ENCODE measurements at regions not wholly inside any gene's neighbourhood (a gene's known extent, or its start where the extent isn't known, plus 50 kb on each side); places are given as distances from the start of the nearest gene placed in this dataset.

GRCh38 chr1:187654635-187655034, 825.9 kb downstream of the PLA2G4A start:
- H3K27ac ChIP-seq = no peak overlapping the region
- no peaks in the 10 kb centered on the region for H3K36me3 ChIP-seq (ENCODE audit: insufficient read depth, low read length)
- DNase-seq (ENCODE audit: low read depth, low spot score) = no peak
- no peak overlapping the region for H3K4me3 ChIP-seq
- no peaks in the 10 kb centered on the region for H3K9me3 ChIP-seq (ENCODE audit: low read depth, low read length)
- no peak overlapping the region for H3K9ac ChIP-seq (ENCODE audit: insufficient read length)
- TF ChIP-seq FOXP2 (optimal IDR thresholded peaks at IDR 0.05; ENCODE audit: control extremely low read depth, extremely low read length, insufficient read depth) = no peak

- TF ChIP-seq FOXP2 (optimal IDR thresholded peaks at IDR 0.05; ENCODE audit: control extremely low read depth, extremely low read length, insufficient read depth) (no peak), EZH2 (IDR thresholded peaks at IDR 0.05) (no peak), POLR2AphosphoS5 (IDR thresholded peaks at IDR 0.05; ENCODE audit: borderline replicate concordance, low read depth, low read length) (no peak)
- Histone ChIP-seq H3K27ac (no peak overlapping the region), H3K36me3 (ENCODE audit: insufficient read depth, low read length) (no peaks in the 10 kb centered on the region), H3K9ac (ENCODE audit: insufficient read length) (no peak overlapping the region), H3K9me3 (ENCODE audit: low read depth, low read length) (no peaks in the 10 kb centered on the region), H3K4me3 (no peak overlapping the region)
- no peak for DNase-seq (ENCODE audit: low read depth, low spot score)
Observed at GRCh38 chr1:187655104-187655503, 826.4 kb downstream of the PLA2G4A start.

- no peaks in the 10 kb centered on the region for H3K36me3 ChIP-seq (ENCODE audit: insufficient read depth, low read length)
- no peaks in the 10 kb centered on the region for H3K9me3 ChIP-seq (ENCODE audit: low read depth, low read length)
- TF ChIP-seq POLR2AphosphoS5 (IDR thresholded peaks at IDR 0.05; ENCODE audit: borderline replicate concordance, low read depth, low read length) (no peak), FOXP2 (optimal IDR thresholded peaks at IDR 0.05; ENCODE audit: control extremely low read depth, extremely low read length, insufficient read depth) (no peak), EZH2 (IDR thresholded peaks at IDR 0.05) (no peak)
- H3K4me3 ChIP-seq = no peak overlapping the region
- no peak for DNase-seq (ENCODE audit: low read depth, low spot score)
- no peak overlapping the region for H3K27ac ChIP-seq
- no peak overlapping the region for H3K9ac ChIP-seq (ENCODE audit: insufficient read length)
Observed at GRCh38 chr1:187665483-187665882, 836.7 kb downstream of the PLA2G4A start.

GRCh38 chr1:187680823-187681222, 852.1 kb downstream of the PLA2G4A start:
- H3K4me3 ChIP-seq = no peak overlapping the region
- H3K36me3 ChIP-seq (ENCODE audit: insufficient read depth, low read length) = no peaks in the 10 kb centered on the region
- H3K27ac ChIP-seq = no peak overlapping the region
- no peak for DNase-seq (ENCODE audit: low read depth, low spot score)
- no peaks in the 10 kb centered on the region for H3K9me3 ChIP-seq (ENCODE audit: low read depth, low read length)
- TF ChIP-seq EZH2 (IDR thresholded peaks at IDR 0.05) (no peak), FOXP2 (optimal IDR thresholded peaks at IDR 0.05; ENCODE audit: control extremely low read depth, extremely low read length, insufficient read depth) (no peak), POLR2AphosphoS5 (IDR thresholded peaks at IDR 0.05; ENCODE audit: borderline replicate concordance, low read depth, low read length) (no peak)
- no peak overlapping the region for H3K9ac ChIP-seq (ENCODE audit: insufficient read length)

DNA sequence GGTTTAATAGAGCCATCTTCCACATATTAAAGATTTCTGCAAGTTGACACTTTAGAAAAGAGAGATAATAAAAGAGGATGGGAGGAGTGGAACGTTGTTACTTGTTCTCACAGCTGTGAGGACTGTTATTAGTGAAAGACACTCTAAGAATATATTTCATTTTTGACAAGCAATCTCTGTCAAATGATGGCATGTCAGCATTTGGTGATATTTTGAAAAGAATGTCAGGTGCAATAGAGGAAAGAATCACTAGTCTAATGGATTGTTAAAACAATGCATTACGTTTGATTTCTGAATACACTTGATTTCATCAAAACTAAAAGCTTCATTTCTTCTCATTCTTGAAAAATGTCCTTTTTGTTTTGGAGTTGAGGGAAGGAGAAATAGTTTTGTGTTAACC, 853.4 kb downstream of the PLA2G4A start:
- no peak for DNase-seq (ENCODE audit: low read depth, low spot score)
- no peak for TF ChIP-seq EZH2 (IDR thresholded peaks at IDR 0.05)
- no peak for TF ChIP-seq POLR2AphosphoS5 (IDR thresholded peaks at IDR 0.05; ENCODE audit: borderline replicate concordance, low read depth, low read length)
- no peak for TF ChIP-seq FOXP2 (optimal IDR thresholded peaks at IDR 0.05; ENCODE audit: control extremely low read depth, extremely low read length, insufficient read depth)
- Histone ChIP-seq H3K4me3 (no peak overlapping the region), H3K9me3 (ENCODE audit: low read depth, low read length) (no peaks in the 10 kb centered on the region), H3K36me3 (ENCODE audit: insufficient read depth, low read length) (no peaks in the 10 kb centered on the region), H3K27ac (no peak overlapping the region), H3K9ac (ENCODE audit: insufficient read length) (no peak overlapping the region)

- TF ChIP-seq POLR2AphosphoS5 (IDR thresholded peaks at IDR 0.05; ENCODE audit: borderline replicate concordance, low read depth, low read length) (no peak), EZH2 (IDR thresholded peaks at IDR 0.05) (no peak), FOXP2 (optimal IDR thresholded peaks at IDR 0.05; ENCODE audit: control extremely low read depth, extremely low read length, insufficient read depth) (no peak)
- Histone ChIP-seq H3K9me3 (ENCODE audit: low read depth, low read length) (no peaks in the 10 kb centered on the region), H3K27ac (no peak overlapping the region), H3K4me3 (no peak overlapping the region), H3K9ac (ENCODE audit: insufficient read length) (no peak overlapping the region), H3K36me3 (ENCODE audit: insufficient read depth, low read length) (no peaks in the 10 kb centered on the region)
- DNase-seq (ENCODE audit: low read depth, low spot score) = no peak
Observed at GRCh38 chr1:187685333-187685732, 856.6 kb downstream of the PLA2G4A start.

DNA sequence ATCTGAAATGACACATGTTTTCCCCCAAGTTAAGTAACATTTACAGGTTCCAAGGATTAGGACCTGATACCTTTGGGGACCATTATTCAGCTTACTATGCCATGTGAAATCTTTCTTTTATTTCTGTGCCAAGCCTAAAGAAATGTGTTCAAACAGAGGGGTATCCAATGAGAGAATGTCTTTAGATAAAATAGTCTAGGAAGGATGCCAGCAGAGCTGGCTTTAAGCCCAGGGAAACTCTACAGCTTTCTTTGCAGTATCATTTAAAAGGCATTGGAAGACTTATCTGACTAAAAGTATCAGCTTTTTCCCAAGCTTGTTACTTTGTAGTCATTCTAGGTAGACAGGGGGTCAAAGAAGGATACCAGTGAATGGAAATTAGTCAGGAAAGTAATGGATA, 860.4 kb downstream of the PLA2G4A start:
- Histone ChIP-seq H3K36me3 (ENCODE audit: insufficient read depth, low read length) (no peaks in the 10 kb centered on the region), H3K4me3 (no peak overlapping the region), H3K9me3 (ENCODE audit: low read depth, low read length) (no peaks in the 10 kb centered on the region), H3K9ac (ENCODE audit: insufficient read length) (no peak overlapping the region), H3K27ac (no peak overlapping the region)
- TF ChIP-seq EZH2 (IDR thresholded peaks at IDR 0.05) = no peak
- no peak for TF ChIP-seq FOXP2 (optimal IDR thresholded peaks at IDR 0.05; ENCODE audit: control extremely low read depth, extremely low read length, insufficient read depth)
- no peak for TF ChIP-seq POLR2AphosphoS5 (IDR thresholded peaks at IDR 0.05; ENCODE audit: borderline replicate concordance, low read depth, low read length)
- DNase-seq (ENCODE audit: low read depth, low spot score) = no peak

DNA sequence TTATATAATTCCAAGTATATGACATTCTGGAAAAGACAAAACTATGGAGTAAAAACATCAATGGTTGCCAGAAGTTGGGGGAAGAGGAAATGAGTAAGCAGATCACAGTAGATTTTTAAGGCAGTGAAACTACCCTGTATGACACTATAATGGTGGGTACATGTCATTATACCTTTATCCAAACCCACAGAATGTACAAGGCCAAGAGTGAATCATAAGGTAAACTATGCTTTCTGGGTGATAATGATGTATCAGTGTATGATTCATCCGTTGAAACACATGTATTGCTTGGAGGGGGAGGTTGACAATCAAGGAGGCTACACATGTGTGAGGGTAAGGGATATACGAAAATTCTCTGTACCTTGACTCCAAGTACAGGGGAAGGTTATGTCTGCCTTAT, 862.7 kb downstream of the PLA2G4A start:
- Histone ChIP-seq H3K27ac (no peak overlapping the region), H3K4me3 (no peak overlapping the region), H3K36me3 (ENCODE audit: insufficient read depth, low read length) (no peaks in the 10 kb centered on the region), H3K9me3 (ENCODE audit: low read depth, low read length) (no peaks in the 10 kb centered on the region), H3K9ac (ENCODE audit: insufficient read length) (no peak overlapping the region)
- DNase-seq (ENCODE audit: low read depth, low spot score) = no peak
- TF ChIP-seq FOXP2 (optimal IDR thresholded peaks at IDR 0.05; ENCODE audit: control extremely low read depth, extremely low read length, insufficient read depth) = no peak

DNA sequence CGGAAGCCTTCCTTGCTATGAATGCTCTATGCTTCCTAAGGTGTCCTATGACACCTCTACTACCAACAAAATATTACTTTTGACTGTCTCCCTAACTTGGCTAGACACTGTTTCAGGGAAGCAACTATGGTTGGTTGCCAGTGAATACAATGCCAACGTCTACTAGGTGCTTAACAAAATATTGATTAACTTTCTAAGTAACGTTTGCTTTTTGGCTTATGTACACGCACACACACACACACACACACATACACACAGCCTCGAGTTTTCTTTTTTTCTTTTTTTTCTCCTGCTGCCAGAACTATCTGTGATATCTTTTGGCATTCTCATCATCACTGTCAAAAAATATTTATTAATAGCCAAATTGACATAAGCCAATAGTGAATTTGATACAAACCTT, 864.0 kb downstream of the PLA2G4A start:
- no peak overlapping the region for H3K9ac ChIP-seq (ENCODE audit: insufficient read length)
- DNase-seq (ENCODE audit: low read depth, low spot score) = no peak
- no peaks in the 10 kb centered on the region for H3K36me3 ChIP-seq (ENCODE audit: insufficient read depth, low read length)
- H3K9me3 ChIP-seq (ENCODE audit: low read depth, low read length) = no peaks in the 10 kb centered on the region
- H3K4me3 ChIP-seq = no peak overlapping the region
- TF ChIP-seq FOXP2 (optimal IDR thresholded peaks at IDR 0.05; ENCODE audit: control extremely low read depth, extremely low read length, insufficient read depth) = no peak
- no peak for TF ChIP-seq EZH2 (IDR thresholded peaks at IDR 0.05)
- no peak for TF ChIP-seq POLR2AphosphoS5 (IDR thresholded peaks at IDR 0.05; ENCODE audit: borderline replicate concordance, low read depth, low read length)
- H3K27ac ChIP-seq = no peak overlapping the region

Measured in SK-N-MC (cell line).